Nephron (organoid): ENCODE measurements at regions not wholly inside any gene's neighbourhood (a gene's known extent, or its start where the extent isn't known, plus 50 kb on each side); places are given as distances from the start of the nearest gene placed in this dataset.

Experiments
- H3K27ac Mint-ChIP-seq, 3 experiments: 2 replicates each; pipeline ENCODE4 v1.8.0; 2020; ENCODE audit warnings: mixed read lengths in 3 of 3, mild to moderate bottlenecking in 2 of 3, moderate library complexity in 1 of 3
- H3K27me3 Mint-ChIP-seq: 2 replicates; pipeline ENCODE4 v1.8.0; 2021; ENCODE audit warnings: low read depth, mild to moderate bottlenecking, moderate library complexity, mixed read lengths
- H3K36me3 Mint-ChIP-seq: 2 replicates; pipeline ENCODE4 v1.8.0; 2020; ENCODE audit warnings: low read depth, mixed read lengths
- H3K4me1 Mint-ChIP-seq: 2 replicates; pipeline ENCODE4 v1.8.0; 2020; ENCODE audit warnings: mixed read lengths
- H3K4me3 Mint-ChIP-seq, 3 experiments: 2 replicates each; pipeline ENCODE4 v1.8.0; 2020; ENCODE audit warnings: mild to moderate bottlenecking in 3 of 3, mixed read lengths in 3 of 3, moderate library complexity in 2 of 3
- H3K9me3 Mint-ChIP-seq: 2 replicates; pipeline ENCODE4 v1.8.0; 2020; ENCODE audit warnings: mixed read lengths
- CTCF ChIP-seq, 3 experiments: fragments of 200-600 bp; sonication (generic); IDR thresholded peaks; one replicate each; pipeline ENCODE4 v1.5.0; 2021; ENCODE audit warnings: antibody characterized with exemption in 3 of 3; ENCODE audit not compliant: unreplicated experiment in 3 of 3

DNA sequence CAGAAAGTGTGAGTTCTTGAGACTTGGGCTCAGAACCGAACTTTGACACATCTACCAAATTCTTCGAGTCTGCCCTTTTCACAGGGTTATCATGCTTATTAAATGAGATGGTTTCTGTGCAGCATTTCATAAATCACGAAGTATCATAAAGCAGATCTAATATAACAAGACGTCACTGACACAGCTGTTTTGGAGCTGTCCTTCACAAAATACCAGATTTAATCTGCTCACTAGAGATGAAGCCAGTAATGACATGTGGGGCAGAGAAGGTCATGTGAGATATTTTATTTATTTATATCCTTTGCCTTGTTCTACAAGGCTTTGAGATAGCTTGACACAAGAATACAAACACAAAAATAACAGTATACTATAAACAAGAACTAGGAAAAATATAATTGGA is 127.0 kb downstream of the RPAP3 start:
- H3K36me3 Mint-ChIP-seq: no peaks in the 10 kb centered on the region
- no peak overlapping the region for H3K27ac Mint-ChIP-seq
- no peak for TF ChIP-seq CTCF (IDR thresholded peaks at IDR 0.05; ENCODE audit: unreplicated experiment in 3 of 3)
- H3K4me1 Mint-ChIP-seq: peaks cover 23% of the 10 kb centered on the region
- no peaks in the 10 kb centered on the region for H3K9me3 Mint-ChIP-seq
- H3K27me3 Mint-ChIP-seq: peaks cover 4% of the 10 kb centered on the region
- H3K4me3 Mint-ChIP-seq: no peak overlapping the region

DNA sequence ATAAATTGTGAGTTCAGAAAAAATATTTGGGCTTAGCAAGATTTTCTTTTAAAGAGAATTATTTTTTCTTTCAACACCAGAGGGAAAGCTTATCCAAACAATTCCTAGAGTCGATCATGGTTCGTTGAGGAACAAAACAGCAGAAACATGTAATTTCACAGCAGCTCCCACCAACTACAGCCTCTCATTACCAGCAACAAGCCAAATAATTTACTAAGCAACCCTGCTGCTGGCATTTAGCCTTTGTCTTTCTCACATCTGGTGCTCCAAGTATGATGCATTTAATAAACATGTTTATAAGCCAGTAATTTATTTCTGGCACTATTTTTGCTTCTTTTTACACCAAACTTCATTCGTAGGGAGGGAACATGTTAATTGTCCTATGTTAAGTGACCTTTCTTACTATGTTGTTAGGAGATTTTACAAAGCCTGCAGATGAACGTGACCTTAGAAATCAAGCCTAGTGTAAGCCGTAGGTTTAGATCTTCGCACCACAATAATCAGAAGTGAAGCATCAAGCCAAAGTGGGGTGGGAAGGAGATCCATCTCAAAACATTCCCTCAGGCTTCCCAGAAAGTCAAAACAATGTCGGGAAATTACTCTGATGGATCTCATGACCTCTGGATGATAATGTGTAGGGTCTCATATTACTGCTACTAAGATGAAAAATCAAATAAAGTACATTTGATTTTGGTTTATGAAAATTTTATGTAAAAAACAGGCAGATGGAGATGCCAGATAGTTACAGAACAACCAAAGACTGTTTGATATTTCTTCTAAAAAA is 128.4 kb downstream of the RPAP3 start:
- Mint-ChIP-seq H3K27ac (no peak overlapping the region), H3K4me1 (peaks cover 23% of the 10 kb centered on the region), H3K4me3 (no peak overlapping the region), H3K27me3 (peaks cover 4% of the 10 kb centered on the region), H3K36me3 (no peaks in the 10 kb centered on the region), H3K9me3 (no peaks in the 10 kb centered on the region)
- no peak for TF ChIP-seq CTCF (IDR thresholded peaks at IDR 0.05; ENCODE audit: unreplicated experiment in 3 of 3)

DNA sequence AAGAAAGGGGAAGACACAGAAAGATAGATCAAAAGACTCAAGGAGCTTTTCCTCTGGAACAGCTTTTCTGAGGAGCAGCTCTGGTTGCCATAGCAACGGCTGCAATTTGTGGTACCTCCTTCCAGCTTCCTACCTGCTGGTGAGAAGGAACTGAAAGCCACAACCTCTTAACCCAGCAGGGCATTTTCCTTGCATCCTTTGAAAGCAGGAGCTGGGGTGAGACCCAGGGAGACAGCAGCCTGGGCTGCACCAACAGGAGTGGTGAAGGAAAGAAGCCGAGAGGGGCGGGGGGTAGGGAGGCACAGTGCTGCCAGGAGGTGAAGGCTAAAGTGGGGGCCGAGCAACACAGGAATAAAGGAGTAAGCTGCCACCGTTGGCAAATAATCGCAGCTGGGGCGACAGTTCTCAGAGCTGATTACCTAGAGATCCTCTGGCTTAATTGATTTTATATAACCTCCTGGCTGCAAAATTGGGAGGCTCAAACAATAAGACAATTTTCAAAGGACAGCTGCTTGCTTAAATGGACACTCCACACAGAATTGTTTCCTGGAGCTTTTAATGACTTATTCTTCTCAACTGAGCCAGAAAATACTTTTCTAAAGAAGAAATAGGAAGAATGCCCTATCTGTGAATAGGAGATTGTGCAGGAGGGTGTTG is 129.4 kb downstream of the RPAP3 start:
- Mint-ChIP-seq H3K4me3 (no peak overlapping the region), H3K27me3 (peaks cover 4% of the 10 kb centered on the region), H3K36me3 (no peaks in the 10 kb centered on the region), H3K9me3 (no peaks in the 10 kb centered on the region), H3K4me1 (peaks cover 23% of the 10 kb centered on the region), H3K27ac (no peak overlapping the region)
- no peak for TF ChIP-seq CTCF (IDR thresholded peaks at IDR 0.05; ENCODE audit: unreplicated experiment in 3 of 3)

DNA sequence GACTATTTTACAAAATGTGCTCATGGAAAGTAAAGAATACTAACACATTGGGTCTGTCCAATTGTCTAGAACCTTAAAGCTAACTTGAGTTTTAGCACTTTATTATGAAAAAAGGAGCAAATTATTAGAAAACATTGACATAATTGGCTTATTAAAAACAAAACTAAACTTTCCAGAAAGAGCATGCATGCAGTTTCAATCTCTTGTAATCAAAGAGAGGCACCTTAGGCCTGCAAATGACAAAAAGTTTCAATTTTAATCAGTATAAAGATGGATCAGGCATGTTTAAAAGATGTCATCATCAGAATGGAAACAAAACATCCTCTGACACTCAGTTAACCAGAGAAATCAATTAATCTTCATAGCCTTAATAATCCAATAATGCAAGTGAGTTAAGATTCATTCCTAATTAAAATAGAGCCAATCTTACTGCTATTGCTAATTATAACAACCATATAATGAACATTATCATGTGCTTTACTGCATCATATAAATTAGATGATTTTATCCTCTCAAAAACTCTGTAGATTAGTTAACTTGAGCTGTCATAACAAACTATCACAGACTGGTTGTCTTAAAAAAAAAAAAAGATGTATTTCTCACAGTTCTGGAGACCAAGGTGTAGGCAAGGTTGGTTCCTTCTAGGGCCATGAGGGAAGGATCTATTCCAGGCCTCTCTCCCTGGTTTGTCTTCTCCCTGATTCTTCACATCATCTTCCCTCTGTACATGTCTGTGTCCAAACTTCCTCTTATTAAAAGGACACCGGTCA is 131.4 kb downstream of the RPAP3 start:
- H3K27ac Mint-ChIP-seq: no peak overlapping the region
- peaks cover 4% of the 10 kb centered on the region for H3K27me3 Mint-ChIP-seq
- peaks cover 23% of the 10 kb centered on the region for H3K4me1 Mint-ChIP-seq
- no peak overlapping the region for H3K4me3 Mint-ChIP-seq
- TF ChIP-seq CTCF (IDR thresholded peaks at IDR 0.05; ENCODE audit: unreplicated experiment in 3 of 3): no peak
- H3K9me3 Mint-ChIP-seq: no peaks in the 10 kb centered on the region
- no peaks in the 10 kb centered on the region for H3K36me3 Mint-ChIP-seq

GRCh38 chr12:47573146-47573659 is 132.6 kb downstream of the RPAP3 start:
- peaks cover 4% of the 10 kb centered on the region for H3K27me3 Mint-ChIP-seq
- H3K36me3 Mint-ChIP-seq: no peaks in the 10 kb centered on the region
- H3K4me3 Mint-ChIP-seq: no peak overlapping the region
- H3K27ac Mint-ChIP-seq: no peak overlapping the region
- TF ChIP-seq CTCF (IDR thresholded peaks at IDR 0.05; ENCODE audit: unreplicated experiment in 3 of 3): no peak
- no peaks in the 10 kb centered on the region for H3K9me3 Mint-ChIP-seq
- H3K4me1 Mint-ChIP-seq: peaks cover 14% of the 10 kb centered on the region
